ENCODE measurements at regions not wholly inside any gene's neighbourhood (a gene's known extent, or its start where the extent isn't known, plus 50 kb on each side); places are given as distances from the start of the nearest gene placed in this dataset.

- peaks cover 4% of the 10 kb centered on the region for H3K9me3 Mint-ChIP-seq (ENCODE audit: unreplicated experiment)
- no peaks in the 10 kb centered on the region for H3K36me3 ChIP-seq (ENCODE audit: insufficient read depth, low read length)
These were observed 298.2 kb downstream of the SAMD5 start for GRCh38 chr6:147806697-147807096.

GRCh38 chr6:147808640-147809039 lies 300.1 kb downstream of the SAMD5 start:
- no peak overlapping the region for H3K4me2 ChIP-seq (ENCODE audit: low read length)
- no peak overlapping the region for H2AFZ ChIP-seq (ENCODE audit: low read depth, low read length)
- Mint-ChIP-seq H3K27me3 (ENCODE audit: low read depth, unreplicated experiment) (no peaks in the 10 kb centered on the region), H3K36me3 (ENCODE audit: low read depth, unreplicated experiment) (no peaks in the 10 kb centered on the region), H3K4me1 (ENCODE audit: low read depth, unreplicated experiment) (no peaks in the 10 kb centered on the region), H3K27ac (ENCODE audit: unreplicated experiment) (no peak overlapping the region), H3K9me3 (ENCODE audit: unreplicated experiment) (peaks cover 4% of the 10 kb centered on the region), H3K4me3 (ENCODE audit: unreplicated experiment) (no peak overlapping the region)
- DNase-seq (ENCODE audit: low read depth) (no peak), FAIRE-seq (no peak)
- no peak overlapping the region for H3K4me3 ChIP-seq (ENCODE audit: insufficient read depth, low read depth, low read length)
- peaks cover 3% of the 10 kb centered on the region for H3K9me3 ChIP-seq (ENCODE audit: insufficient read depth, low read depth, low read length)
- no peaks in the 10 kb centered on the region for H3K4me1 ChIP-seq (ENCODE audit: insufficient read depth, low read length)
- H3K36me3 ChIP-seq (ENCODE audit: insufficient read depth, low read length) = no peaks in the 10 kb centered on the region
- H3K27me3 ChIP-seq (ENCODE audit: insufficient read depth, low read length) = no peaks in the 10 kb centered on the region
- H3K79me2 ChIP-seq (ENCODE audit: insufficient read depth, low read length) = no peaks in the 10 kb centered on the region
- H4K20me1 ChIP-seq (ENCODE audit: insufficient read depth, low read length) = no peaks in the 10 kb centered on the region
- no peak overlapping the region for H3K9ac ChIP-seq (ENCODE audit: low read length)
- no peak overlapping the region for H3K27ac ChIP-seq (ENCODE audit: low read depth, low read length)
- no peak for TF ChIP-seq CTCF (IDR thresholded peaks at IDR 0.05; ENCODE audit: insufficient read depth, low read depth, low read length)
- TF ChIP-seq EZH2 (IDR thresholded peaks at IDR 0.05; ENCODE audit: insufficient read depth, low read length) = no peak

More at GRCh38 chr6:147806697-147807096, 298.2 kb downstream of the SAMD5 start:
- Mint-ChIP-seq H3K4me1 (ENCODE audit: low read depth, unreplicated experiment) (no peaks in the 10 kb centered on the region), H3K36me3 (ENCODE audit: low read depth, unreplicated experiment) (no peaks in the 10 kb centered on the region), H3K27ac (ENCODE audit: unreplicated experiment) (no peak overlapping the region), H3K27me3 (ENCODE audit: low read depth, unreplicated experiment) (no peaks in the 10 kb centered on the region), H3K4me3 (ENCODE audit: unreplicated experiment) (no peak overlapping the region)
- H3K4me1 ChIP-seq (ENCODE audit: insufficient read depth, low read length) = no peaks in the 10 kb centered on the region
- H2AFZ ChIP-seq (ENCODE audit: low read depth, low read length) = no peak overlapping the region
- no peak overlapping the region for H3K27ac ChIP-seq (ENCODE audit: low read depth, low read length)
- DNase-seq (ENCODE audit: low read depth) = no peak
- no peak overlapping the region for H3K4me3 ChIP-seq (ENCODE audit: insufficient read depth, low read depth, low read length)
- H4K20me1 ChIP-seq (ENCODE audit: insufficient read depth, low read length) = no peaks in the 10 kb centered on the region
- H3K4me2 ChIP-seq (ENCODE audit: low read length) = no peak overlapping the region
- H3K9me3 ChIP-seq (ENCODE audit: insufficient read depth, low read depth, low read length) = peaks cover 3% of the 10 kb centered on the region
- no peaks in the 10 kb centered on the region for H3K27me3 ChIP-seq (ENCODE audit: insufficient read depth, low read length)
- no peak for TF ChIP-seq CTCF (IDR thresholded peaks at IDR 0.05; ENCODE audit: insufficient read depth, low read depth, low read length)
- no peak for TF ChIP-seq EZH2 (IDR thresholded peaks at IDR 0.05; ENCODE audit: insufficient read depth, low read length)
- FAIRE-seq = no peak
- no peak overlapping the region for H3K9ac ChIP-seq (ENCODE audit: low read length)
- no peaks in the 10 kb centered on the region for H3K79me2 ChIP-seq (ENCODE audit: insufficient read depth, low read length)

GRCh38 chr6:147811913-147812629 lies 303.6 kb downstream of the SAMD5 start:
- TF ChIP-seq CTCF (IDR thresholded peaks at IDR 0.05; ENCODE audit: insufficient read depth, low read depth, low read length) (no peak), EZH2 (IDR thresholded peaks at IDR 0.05; ENCODE audit: insufficient read depth, low read length) (no peak)
- H3K27ac Mint-ChIP-seq (ENCODE audit: unreplicated experiment) = no peak overlapping the region
- DNase-seq (ENCODE audit: low read depth) = no peak
- Histone ChIP-seq H4K20me1 (ENCODE audit: insufficient read depth, low read length) (no peaks in the 10 kb centered on the region), H3K27ac (ENCODE audit: low read depth, low read length) (no peak overlapping the region), H3K9ac (ENCODE audit: low read length) (no peak overlapping the region), H3K4me1 (ENCODE audit: insufficient read depth, low read length) (no peaks in the 10 kb centered on the region), H3K27me3 (ENCODE audit: insufficient read depth, low read length) (no peaks in the 10 kb centered on the region), H2AFZ (ENCODE audit: low read depth, low read length) (no peak overlapping the region), H3K9me3 (ENCODE audit: insufficient read depth, low read depth, low read length) (no peaks in the 10 kb centered on the region), H3K4me2 (ENCODE audit: low read length) (no peak overlapping the region), H3K79me2 (ENCODE audit: insufficient read depth, low read length) (no peaks in the 10 kb centered on the region), H3K4me3 (ENCODE audit: insufficient read depth, low read depth, low read length) (no peak overlapping the region), H3K36me3 (ENCODE audit: insufficient read depth, low read length) (no peaks in the 10 kb centered on the region)
- H3K27me3 Mint-ChIP-seq (ENCODE audit: low read depth, unreplicated experiment) = no peaks in the 10 kb centered on the region
- H3K4me1 Mint-ChIP-seq (ENCODE audit: low read depth, unreplicated experiment) = no peaks in the 10 kb centered on the region
- no peak overlapping the region for H3K4me3 Mint-ChIP-seq (ENCODE audit: unreplicated experiment)
- no peaks in the 10 kb centered on the region for H3K9me3 Mint-ChIP-seq (ENCODE audit: unreplicated experiment)
- no peaks in the 10 kb centered on the region for H3K36me3 Mint-ChIP-seq (ENCODE audit: low read depth, unreplicated experiment)
- no peak for FAIRE-seq

All from astrocyte (in vitro differentiated cells and primary cell).